ENCODE measurements at regions not wholly inside any gene's neighbourhood (a gene's known extent, or its start where the extent isn't known, plus 50 kb on each side); places are given as distances from the start of the nearest gene placed in this dataset.
"Not testable (repeated sequence)": the region's sequence is repeated elsewhere in the genome, so short reads cannot be mapped to it uniquely, and the experiment has no call there.

DNA sequence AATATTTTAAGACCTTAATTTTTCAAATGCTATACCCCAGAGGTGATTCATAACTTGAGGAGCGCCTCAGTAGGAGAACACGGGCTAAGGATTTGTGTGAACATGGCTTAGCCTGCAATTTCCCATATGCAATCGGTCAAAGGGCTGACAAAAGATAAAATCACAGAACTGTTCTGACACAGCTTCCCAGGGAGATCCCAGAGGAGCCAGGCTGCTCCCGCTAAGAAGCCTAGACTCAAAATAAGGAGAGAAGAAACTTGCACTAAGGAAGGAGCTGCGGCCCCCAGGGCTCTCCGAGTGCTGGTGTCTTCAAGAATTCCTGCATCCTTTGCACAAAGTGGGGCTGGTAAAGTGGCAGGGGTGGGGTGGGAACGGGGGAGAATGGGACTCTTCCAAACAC lies 106.3 kb upstream of the DLG1 start:
- no peak overlapping the region for H3K4me3 ChIP-seq (ENCODE audit: low read depth, low read length)
- TF ChIP-seq, protein P1, sequence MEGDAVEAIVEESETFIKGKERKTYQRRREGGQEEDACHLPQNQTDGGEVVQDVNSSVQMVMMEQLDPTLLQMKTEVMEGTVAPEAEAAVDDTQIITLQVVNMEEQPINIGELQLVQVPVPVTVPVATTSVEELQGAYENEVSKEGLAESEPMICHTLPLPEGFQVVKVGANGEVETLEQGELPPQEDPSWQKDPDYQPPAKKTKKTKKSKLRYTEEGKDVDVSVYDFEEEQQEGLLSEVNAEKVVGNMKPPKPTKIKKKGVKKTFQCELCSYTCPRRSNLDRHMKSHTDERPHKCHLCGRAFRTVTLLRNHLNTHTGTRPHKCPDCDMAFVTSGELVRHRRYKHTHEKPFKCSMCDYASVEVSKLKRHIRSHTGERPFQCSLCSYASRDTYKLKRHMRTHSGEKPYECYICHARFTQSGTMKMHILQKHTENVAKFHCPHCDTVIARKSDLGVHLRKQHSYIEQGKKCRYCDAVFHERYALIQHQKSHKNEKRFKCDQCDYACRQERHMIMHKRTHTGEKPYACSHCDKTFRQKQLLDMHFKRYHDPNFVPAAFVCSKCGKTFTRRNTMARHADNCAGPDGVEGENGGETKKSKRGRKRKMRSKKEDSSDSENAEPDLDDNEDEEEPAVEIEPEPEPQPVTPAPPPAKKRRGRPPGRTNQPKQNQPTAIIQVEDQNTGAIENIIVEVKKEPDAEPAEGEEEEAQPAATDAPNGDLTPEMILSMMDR (IDR thresholded peaks at IDR 0.05; ENCODE audit: control insufficient read depth, extremely low read depth, insufficient read depth) = no peak
- DNase-seq (ENCODE audit: low read depth) = no peak

DNA sequence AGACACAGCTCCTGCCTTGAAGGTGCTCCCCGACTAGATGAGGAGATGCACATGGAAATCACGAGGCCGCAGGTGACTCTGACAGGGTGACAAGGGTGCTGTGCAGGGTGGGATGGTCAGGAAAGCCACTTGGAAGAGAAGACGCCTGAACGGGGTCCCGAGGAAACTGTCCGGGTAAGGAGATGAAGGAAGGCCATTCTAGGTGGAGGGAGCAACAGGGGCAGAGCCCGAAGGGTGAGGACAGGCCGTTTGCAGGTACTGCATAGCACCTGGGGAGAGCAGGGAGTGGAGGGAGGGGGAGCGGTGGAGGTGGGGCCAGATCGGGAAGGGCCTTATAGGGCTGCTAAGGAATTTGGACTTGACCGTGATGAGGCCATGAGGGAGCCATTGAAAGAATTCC lies 105.6 kb upstream of the DLG1 start:
- H3K4me3 ChIP-seq (ENCODE audit: low read depth, low read length) = no peak overlapping the region
- TF ChIP-seq, protein P1 (IDR thresholded peaks at IDR 0.05; ENCODE audit: control insufficient read depth, extremely low read depth, insufficient read depth) = no peak
- DNase-seq (ENCODE audit: low read depth) = no peak

DNA sequence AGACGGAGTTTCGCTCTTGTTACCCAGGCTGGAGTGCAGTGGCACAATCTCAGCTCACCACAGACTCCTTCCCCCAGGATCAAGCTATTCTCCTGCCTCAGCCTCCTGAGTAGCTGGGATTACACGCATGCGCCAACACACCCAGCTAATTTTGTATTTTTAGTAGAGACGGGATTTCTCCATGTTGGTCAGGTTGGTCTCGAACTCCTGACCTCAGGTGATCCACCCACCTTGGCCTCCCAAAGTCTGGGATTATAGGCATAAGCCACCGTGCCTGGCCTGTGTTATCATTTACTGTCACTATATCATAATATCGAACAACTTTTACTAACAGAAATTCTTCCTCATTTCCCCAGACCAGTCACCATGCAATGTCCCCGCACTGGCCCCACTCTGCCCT lies 104.0 kb upstream of the DLG1 start:
- DNase-seq (ENCODE audit: low read depth); H3K4me3 ChIP-seq (ENCODE audit: low read depth, low read length): not testable (repeated sequence)

DNA sequence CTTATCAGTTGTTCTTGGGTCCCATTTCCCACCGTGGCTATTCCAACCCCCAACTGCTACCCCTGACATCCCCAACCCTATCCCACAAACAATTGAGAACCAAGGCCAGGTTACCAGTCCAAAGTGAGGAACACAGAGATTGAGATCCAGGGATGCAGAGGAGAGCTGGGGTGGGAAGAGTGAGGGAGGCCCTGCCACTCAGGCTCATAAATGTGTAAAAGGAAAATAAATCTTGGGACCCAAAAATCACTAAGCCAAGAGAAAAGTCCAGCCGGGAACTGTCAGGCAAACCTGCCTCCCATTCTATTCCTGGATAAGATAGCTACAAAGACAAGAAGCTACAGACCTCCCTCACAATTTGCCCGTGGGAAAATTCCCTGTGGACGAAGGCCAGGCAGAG lies 101.1 kb upstream of the DLG1 start:
- H3K4me3 ChIP-seq (ENCODE audit: low read depth, low read length) = no peak overlapping the region

DNA sequence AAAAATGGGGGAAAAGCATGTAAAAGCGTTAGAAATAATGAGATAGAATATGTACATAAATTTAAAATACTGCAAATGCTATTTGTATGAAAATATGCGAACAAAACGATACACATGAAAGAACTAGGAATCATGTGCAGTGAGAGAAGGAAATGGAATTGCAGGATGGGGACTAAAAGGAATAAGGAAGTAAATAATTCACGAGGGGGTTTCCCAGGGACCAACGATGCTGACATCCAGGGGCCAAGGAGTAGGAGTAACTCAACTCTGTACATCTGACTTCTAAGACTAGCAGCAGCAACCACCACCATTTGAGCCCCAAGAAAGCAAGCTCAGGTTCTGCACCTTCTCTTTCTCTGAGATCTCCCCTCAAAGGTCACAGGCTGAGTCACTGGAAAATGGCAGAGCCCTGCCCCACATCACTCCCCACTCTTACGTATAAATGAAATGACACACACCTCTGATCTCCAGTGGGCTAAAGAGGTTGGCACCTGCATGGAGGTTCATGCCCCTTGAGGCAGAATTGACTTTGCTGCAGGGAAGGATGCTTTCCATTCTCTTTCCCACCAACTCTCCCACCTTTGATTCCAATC lies 100.0 kb upstream of the DLG1 start:
- no peak for DNase-seq (ENCODE audit: low read depth)
- TF ChIP-seq, protein P1 (IDR thresholded peaks at IDR 0.05; ENCODE audit: control insufficient read depth, extremely low read depth, insufficient read depth) = no peak
- H3K4me3 ChIP-seq (ENCODE audit: low read depth, low read length) = no peak overlapping the region

More for the DNA sequence above, 101.1 kb upstream of the DLG1 start:
- TF ChIP-seq, protein P1 (IDR thresholded peaks at IDR 0.05; ENCODE audit: control insufficient read depth, extremely low read depth, insufficient read depth) = no peak
- no peak for DNase-seq (ENCODE audit: low read depth)

DNA sequence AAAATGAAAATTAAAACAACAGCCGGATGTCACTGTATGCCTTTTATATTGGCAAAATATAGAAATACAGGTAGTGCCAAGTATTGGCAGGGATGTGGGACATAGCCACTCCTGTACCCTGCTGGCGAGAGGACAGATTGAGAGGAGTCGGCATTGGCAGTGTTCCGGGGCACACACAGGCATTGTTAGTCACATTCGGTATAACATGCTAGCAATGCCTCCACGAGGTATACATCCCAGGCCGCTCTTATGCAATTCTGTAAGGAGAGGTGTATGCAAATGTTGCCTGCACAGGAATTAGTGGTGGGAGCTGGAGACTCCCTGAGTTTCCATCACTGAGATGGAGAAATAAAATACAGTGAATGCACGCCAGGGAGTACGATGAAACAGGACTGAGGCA lies 99.4 kb upstream of the DLG1 start:
- H3K4me3 ChIP-seq (ENCODE audit: low read depth, low read length) = no peak overlapping the region
- DNase-seq (ENCODE audit: low read depth) = no peak
- TF ChIP-seq, protein P1 (IDR thresholded peaks at IDR 0.05; ENCODE audit: control insufficient read depth, extremely low read depth, insufficient read depth) = no peak

DNA sequence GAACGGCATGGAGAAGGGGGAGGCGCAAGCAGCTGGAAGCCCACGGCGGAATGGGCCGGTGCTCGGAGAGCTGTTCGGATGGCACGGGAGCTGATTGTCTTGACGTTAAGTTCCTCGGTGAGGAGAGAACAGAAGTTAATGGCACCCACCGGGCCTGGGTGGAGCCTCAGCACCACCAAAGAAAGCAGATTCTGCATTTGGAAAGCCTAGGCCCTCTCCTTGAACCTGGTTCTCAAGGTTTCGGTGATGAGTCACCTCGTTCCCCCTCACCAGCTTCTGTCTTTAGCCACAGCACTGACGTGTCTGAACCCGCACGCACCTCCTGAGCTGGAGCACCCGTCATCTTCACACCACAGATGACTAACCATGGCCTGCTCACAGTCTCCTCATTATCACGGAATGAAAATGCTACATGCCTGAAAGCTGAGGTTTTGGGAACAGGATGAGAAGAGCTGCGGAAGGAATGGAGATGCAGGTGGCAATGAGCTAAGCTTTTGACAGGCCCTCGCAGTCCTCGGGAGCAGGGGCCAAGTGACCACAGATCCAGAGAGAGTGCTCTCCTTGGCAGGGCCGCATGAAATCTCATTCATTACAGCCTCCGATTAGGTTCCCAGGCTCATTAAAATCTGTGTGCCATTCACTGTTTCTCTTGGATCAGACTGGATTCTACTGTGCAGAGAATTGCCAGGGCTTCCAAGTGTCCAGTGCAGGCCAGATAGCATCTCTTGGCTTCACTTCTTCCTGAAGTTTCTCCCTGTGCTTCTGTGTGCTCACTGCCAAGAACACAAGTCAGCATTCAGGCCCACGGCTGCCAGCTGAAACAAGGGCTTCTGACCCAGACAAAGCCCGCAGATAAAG lies 96.3 kb upstream of the DLG1 start:
- TF ChIP-seq, protein P1 (IDR thresholded peaks at IDR 0.05; ENCODE audit: control insufficient read depth, extremely low read depth, insufficient read depth) = no peak
- DNase-seq (ENCODE audit: low read depth) = peak; percentile 98
- no peak overlapping the region for H3K4me3 ChIP-seq (ENCODE audit: low read depth, low read length)

DNA sequence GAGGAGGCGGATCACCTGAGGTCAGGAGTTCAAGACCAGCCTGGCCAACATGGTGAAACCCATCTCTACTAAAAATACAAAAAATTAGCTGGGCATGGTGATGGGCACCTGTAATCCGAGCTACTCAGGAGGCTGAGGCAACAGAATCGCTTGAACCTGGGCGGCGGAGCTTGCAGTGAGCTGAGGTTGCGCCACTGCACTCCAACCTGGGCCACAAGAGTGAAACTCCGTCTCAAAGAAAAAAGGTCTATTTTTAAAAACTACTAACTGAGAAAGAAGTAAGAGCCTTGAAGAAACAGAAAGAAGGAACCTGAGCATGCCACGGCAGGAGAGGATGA lies 95.7 kb upstream of the DLG1 start:
- H3K4me3 ChIP-seq (ENCODE audit: low read depth, low read length); DNase-seq (ENCODE audit: low read depth): not testable (repeated sequence)
